Hematopoietic multipotent progenitor cell treated with erythropoietin and hydrocortisone succinate and interleukin-3 and kit ligand, for 4 days (in vitro differentiated cells): ENCODE measurements at regions not wholly inside any gene's neighbourhood (a gene's known extent, or its start where the extent isn't known, plus 50 kb on each side); places are given as distances from the start of the nearest gene placed in this dataset.

ENCODE experiments used
- DNase-seq: peaks from one replicate; pipeline ENCODE4 v3.0.0-alpha.2; 2015

DNA sequence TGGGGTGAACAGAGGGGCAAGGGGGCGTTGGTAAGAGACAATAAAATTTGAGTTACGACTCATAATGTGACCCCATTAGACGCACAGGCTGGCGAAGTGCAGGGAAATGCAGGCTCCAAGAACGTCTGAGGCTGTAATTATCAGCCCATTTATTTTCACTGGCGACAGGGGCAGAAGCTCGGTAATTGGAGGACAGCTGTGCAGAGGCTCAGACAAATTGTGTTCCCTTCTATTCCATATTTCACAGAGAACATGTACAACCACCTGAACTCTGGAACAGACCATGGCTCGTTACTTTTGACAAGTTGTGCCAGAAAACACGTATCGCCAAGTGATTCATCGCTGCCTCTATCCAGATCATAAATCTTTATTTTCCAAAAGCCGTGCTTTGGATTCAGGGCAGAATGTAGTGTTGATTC, 137.3 kb upstream of the FRMD4A start:
- no peak for DNase-seq

DNA sequence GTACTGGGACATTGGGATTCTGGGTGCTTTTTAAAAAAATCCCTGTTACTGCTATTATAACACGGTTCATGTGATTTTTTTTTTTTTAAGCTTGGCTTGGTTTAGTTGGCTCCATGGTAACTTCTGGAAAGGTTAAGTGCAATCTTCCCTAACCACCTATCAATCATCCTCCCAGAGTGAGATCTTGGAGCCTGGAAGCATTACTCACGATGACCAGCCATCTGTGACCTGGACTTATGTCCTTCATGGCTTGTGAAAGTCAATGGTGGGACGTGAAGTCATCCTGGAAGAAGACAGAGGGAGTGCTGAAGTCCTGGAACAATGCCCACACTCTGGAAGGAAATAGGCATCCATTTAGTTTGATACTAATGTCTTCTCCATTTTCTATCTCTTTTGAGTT, 135.5 kb upstream of the FRMD4A start:
- no peak for DNase-seq

DNA sequence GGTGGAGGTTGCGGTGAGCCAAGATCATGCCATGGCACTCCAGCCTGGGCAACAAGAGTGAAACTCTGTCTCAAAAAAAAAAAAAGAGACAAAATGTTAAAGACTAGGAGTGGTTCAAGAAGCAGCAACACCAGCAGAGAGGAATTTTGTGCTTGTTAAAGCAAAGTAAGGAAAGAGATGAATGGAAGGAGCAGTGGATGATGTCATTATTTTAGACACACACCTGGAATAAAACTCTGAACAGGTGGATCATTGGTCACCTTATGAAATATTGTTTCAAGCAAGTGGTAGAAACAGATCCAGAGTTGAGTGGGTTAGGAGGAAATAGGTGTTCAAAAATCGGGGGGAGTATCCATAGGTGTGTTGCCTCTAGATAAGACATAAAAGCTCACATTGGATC, 129.7 kb upstream of the FRMD4A start:
- DNase-seq: no peak

DNA sequence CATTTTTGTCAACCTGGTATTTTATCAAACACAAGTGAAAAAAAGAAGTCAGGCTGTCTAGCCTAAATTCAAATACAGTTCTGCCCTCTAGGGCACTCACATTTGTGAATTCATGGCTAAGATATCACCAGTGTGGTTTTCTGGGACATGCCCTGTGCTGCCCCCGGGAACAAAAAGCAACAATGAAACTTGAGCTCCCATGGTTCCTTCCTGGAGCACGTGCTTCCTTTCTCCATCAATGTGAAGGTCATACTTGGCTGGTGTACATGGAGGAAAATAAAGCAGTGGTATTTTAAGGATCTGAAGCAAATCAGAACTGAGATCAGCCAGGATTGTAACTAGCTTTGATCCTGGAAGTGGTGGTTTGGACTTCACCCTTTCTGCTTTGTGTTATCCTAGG, 128.9 kb upstream of the FRMD4A start:
- no peak for DNase-seq

DNA sequence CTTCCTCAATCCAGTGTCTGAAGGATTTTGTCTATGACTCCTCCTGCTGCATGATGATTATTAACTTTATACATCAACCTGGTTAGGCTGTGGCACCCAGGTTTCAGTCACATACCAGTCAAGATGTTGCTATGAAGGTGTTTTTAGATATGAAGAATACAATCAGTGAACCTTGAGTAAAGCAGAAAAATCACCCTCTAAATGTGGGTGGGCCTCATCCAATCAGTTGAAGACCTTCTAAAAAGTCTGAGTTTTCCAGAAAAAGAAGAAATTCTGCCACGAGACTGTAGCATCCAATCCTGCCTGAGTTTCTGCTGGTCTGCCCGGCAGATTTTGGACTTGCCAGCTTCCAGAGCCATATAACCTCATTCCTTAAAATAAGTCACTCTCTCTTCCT, 126.1 kb upstream of the FRMD4A start:
- DNase-seq: no peak

DNA sequence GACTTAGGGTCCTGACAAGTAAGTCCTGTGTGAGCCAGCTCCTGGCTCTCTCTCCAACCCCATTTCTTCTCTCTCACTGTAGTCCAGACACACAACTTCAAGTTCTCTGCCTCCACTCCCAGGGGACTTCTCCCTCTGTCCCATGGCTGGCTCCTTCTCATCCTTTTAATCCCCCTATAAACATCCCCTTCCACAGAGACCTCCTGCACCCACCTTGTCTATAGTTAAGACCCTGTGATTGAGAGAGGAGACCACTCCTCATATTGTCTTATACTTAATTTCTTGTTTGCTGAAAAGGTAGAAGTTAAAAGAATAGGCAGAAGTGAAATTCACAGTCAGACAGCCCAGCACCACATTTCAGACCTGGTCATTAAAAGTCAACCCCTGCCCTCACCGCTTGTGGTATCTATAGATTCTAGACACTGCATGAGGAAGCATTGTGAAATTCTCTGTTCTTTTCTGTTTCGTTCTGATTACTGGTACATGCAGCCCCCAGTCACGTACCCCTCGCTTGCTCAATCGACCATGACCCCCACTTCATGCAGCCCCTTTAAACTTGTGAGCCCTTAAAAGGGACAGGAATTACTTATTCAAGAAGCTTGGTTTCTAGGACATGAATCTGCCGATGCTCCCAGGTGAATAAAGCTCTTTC, 125.6 kb upstream of the FRMD4A start:
- DNase-seq: no peak

DNA sequence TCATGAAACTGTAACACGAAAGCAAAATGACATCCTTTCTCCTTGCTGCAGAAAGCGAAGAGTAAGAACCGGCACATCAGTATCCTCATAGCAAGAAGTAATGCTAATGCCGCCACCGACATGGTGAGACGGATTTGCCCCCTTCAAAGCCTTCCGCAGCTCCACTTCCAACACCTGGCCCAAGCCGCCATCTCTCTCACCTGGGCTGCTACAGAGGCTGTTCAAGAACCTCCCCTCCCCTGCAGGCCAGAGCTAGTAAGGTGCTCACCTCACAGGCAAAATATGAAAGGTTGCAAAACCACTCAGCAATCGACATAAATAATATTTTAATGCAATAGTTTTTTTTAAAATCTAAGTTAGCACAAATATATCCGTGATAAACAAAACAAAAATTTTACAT, 123.9 kb upstream of the FRMD4A start:
- DNase-seq: no peak

DNA sequence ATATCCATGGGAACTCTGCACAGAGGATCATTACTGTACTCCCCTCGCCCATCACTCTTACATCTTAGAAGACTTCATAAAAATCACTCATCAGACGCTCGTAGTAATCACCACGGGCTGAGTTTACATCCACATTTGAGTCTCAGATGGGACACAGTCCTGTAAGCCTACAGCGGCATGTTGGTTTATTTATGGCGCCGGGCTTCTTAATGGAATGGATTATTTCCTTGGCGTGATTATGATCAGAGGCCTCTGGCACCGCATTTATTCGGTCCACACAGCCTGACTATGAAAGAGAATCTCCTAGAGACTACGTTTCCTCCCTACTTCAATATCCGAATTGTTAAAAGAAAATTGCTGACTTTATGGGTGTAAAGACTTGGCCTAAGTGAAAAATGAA, 123.5 kb upstream of the FRMD4A start:
- DNase-seq: no peak

DNA sequence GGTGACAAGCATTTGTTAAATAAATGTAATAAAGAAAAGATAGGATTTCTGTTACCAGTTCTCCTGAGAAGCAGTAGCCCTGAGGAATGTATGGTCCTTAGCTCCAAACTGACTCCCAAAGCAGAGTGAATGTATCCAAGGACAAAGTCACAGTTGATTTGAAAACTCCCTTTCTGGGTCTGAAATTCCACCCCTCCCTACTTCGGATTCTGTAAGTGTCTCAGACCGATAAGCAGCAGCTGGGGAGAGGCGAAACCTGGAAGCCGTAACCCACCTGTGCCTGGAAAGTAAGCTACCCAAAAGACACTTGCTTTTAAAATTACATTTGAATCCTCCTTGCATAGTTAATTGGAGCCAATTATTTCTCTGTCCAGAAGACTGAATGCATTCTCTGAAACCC, 122.9 kb upstream of the FRMD4A start:
- no peak for DNase-seq

DNA sequence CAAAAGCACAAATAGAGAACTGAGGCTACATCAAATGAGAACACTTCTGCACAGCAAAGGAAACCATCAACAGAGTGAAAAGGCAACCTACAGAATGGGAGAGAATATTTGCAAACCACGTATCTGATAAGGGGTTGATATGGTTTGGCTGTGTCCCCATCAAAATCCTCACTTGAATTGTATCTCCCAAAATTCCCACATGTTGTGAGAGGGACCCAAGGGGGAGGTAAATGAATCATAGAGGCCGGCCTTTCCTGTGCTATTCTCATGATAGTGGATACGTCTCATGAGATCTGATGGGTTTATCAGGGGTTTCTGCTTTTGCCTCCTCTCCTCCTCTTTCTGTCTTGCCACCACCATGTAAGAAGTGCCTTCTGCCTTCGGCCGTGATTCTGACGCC, 120.6 kb upstream of the FRMD4A start:
- no peak for DNase-seq

DNA sequence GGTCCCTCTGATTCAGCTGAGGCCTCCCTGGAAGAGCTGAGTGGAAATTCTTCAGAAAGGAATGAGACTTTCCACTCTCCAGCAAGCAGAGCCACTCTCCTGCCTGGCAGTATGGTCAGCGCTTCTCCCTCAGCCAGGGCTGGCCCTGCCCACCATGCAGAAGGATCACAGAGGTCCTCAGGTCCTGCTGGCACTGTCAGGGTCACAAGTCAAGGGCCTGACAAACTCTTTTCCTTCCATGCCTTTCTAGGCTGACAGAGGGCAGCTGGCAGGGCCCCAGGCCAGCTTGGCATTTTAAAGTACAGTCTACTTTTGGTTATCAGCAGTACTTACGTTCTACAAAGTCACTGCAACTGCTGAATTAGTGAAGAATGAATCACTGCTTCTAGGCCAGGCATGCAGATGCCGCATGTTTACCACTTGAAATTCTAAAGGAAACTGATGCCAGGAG, 119.3 kb upstream of the FRMD4A start:
- no peak for DNase-seq

DNA sequence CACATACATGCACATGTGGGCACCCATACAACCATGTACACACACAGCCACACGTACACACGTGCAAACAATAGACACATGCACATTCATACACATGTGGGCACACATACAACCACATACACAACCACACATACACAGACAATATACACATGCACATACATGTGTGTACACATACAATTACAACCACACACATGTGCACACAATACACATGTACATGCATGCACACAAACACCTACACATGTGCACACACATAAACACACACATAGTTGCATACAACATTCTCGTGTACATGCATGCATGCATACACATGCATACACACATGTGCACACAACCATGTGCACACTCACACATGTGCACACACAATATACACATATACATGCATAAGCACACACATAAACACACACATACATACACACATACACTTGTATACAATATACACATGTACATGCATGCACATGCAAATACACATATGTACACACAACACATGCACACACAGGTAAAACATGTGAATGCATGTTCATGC, 118.6 kb upstream of the FRMD4A start:
- no peak for DNase-seq

DNA sequence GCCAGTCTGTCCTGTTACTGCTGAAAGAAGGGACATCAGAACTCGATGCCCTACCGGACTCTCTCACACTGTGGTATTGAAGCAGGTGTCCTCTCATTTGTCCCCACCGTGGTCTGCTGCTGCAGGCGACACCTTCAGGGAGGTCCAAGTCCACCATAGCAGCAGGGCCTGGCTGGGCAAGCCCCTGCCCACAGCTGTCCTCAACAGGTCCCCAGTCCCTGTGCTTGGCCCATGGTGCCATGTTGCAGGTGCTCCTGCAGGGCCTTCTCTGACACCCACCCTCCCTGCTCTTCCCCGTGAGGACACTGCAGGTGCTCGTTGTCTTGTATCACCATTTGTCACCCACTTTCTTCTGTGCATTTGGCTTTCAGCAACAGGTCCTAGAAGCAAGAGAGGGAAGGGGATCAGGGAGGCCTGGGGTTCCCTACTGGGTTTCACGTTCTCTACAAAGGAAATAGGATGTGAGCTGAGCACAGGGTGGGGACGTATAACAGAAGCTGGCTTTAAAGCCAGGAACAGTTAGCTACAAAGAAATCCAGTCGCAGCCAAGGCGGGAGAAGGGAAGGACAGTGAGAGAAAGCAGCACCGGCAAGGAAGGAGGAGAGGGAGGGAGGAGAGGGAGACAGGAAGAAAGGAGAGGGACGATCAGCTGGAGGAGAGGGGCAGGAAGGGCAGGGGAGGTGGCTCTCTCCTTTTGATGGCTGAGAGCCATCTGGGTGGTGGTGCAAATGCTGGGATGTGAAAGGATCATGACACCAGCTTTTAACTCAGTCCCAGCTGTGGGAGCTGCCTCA, 117.7 kb upstream of the FRMD4A start:
- DNase-seq: no peak

DNA sequence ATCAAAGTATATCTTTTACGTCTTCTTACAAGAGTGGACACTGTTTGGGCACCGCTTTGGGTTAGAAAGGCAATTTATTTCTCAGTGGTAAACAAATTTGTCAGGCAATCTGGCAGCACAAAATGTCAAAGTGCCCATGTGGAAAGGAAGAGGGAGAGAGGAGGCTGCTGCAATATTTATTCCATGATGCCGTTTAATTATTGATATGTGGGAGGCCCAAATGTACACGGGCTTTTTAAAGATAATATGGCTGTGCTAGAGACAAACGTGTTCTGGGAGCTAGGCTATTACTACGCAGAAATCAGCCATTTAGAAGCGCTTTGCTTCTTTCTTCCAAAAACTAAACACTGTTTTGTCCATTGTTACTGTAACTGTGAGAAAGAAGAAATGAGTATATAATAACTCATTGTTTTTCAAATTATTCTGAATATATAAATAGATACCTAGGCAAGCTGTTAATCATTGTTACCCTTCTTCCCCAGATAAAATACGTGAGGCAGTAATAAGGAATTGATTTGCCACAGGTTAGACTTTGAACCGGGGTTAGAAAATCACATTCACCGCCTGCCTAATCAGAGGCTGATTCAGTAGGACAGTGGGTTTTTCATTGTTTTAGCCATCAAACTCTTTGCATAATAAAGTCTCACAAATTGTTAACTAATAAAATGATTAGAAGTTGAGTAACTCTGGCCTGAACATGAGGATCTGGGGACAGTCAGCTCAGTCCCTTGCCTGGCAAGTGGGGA, 116.5 kb upstream of the FRMD4A start:
- DNase-seq: no peak

DNA sequence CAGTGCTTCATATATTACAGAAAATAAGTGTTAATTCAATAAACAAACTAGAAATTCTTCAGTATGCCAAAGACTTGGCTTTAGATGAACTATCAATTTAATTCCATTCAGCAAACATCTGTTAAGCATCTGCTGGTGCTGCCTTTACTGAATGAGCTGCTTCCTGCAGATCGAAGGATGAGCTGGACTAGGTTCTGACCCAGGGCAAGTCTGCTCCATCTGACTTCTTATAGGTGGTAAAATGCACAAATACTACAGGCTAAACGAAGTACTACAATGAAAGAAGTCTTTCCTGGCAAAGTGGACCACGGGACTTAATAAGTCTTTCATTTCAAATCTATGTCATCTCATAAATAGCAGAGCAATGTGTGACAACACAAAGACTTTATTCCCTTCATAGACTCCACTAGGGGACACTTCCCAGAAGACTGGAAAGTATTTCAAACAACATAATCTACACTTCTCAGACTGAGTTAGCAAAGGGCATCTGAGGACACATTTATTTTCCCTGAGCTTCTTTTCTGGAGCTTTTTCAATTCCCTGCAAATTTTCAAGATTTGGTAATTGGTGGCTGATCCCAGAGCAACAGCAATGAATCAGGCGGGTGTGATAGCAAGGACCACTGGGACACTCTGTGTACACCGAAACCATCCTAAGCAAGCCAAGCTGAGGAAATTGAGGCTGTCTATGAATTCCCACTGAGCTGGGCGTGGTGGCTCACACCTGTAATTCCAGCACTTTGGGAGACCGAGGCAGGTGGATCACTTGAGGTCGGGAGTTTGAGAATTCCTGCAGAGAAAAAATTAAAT, 108.9 kb upstream of the FRMD4A start:
- no peak for DNase-seq

DNA sequence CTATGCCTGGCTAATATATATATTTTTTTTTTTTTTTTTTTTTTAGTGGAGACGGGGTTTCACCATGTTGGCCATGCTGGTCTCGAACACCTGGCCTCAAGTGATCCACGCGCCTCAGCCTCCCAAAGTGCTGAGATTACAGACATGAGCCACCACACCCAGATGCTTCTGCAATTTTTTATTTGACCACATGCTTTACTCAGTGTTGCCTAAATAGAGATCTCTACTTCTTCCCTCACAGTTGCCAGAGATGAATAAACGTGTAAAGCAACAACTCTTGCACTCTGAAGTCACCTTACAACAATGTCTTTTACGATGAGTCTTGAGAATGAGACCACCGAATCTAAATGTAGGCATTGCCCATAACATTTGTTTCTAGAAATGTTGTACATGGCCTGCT, 107.9 kb upstream of the FRMD4A start:
- DNase-seq: no peak

DNA sequence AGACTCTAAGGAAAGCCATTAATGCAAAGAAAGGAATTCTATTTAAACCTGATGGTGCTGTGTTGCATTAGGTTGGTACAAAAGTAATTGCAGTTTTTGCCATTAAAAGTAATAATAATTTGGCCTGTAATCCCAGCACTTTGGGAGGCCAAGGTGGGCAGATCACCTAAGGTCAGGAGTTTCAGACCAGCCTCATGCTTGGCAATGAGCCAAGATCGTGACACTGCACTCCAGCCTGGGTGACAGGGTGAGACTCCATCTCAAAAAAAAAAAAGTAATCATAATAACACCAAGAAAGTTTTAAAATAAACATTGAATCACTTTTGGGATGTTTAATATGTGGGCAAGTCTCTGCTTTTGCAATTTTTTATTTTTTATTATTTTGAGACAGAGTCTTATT, 107.3 kb upstream of the FRMD4A start:
- peak; percentile 6 for DNase-seq

DNA sequence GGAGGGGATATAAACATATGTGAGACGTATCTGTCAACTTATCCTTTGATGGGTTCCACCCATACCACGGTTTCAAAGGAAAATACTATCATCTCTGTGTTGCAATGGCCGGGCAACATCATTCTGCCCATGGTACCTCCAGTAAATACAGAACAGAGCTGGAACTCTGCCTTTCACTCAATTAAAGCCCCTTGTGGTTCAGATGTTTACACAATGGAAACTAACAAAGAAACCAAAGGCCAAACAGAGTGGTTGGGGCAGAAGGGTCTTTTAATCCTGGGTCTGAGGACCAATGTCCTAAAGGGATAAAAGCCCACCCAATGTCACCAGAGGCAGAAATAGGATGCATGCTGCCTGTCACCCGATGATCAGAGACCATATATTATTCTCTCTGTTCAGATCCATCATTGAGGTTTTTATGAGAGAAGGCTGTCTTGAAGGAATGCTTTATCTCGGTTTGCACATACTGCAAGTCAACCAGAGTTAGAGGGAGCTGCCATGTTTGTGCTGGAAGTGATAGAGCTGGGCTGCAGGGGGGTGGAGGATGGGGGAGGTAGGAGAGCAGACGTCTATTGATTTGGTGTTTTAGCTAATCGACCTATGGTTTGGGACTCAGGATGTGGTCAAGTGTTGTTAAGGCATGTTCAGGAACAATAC, 105.4 kb upstream of the FRMD4A start:
- DNase-seq: no peak

DNA sequence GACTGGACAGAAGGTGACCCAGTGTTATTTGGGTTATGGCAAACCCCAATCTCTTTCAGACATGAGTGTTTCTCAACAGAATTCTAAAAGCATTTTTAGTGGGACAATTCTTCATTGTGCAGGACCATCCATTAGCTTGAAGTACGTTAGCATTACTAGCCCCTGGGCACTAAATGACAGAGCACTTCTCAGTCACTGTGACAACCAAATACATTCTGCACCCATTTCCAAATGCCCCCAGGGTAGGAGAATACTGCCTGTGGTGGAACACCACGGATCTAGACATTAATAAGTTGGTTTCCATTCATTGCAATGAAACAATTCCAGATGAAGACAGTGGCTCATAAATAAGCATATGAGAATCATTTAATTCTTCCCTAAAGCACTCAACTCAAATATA, 102.4 kb upstream of the FRMD4A start:
- DNase-seq: no peak

DNA sequence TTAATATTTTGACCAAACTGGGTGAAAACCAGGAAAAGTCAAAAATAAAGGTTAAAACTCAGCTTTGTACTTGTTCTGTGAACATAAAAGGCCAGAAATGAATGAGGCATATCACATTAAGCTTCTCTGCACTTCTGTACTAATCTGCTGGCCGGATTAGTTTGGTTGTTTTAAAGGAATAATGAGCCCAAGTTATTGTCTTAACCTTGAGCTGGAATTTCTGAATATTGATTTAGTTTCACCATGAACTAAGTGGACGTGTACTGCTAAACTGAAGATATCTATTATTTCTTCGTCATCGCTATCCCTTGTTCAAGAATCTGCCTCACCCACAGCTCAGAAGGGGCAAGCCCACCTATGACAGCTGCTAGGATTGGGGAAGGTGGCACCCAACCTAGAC, 101.1 kb upstream of the FRMD4A start:
- DNase-seq: no peak

DNA sequence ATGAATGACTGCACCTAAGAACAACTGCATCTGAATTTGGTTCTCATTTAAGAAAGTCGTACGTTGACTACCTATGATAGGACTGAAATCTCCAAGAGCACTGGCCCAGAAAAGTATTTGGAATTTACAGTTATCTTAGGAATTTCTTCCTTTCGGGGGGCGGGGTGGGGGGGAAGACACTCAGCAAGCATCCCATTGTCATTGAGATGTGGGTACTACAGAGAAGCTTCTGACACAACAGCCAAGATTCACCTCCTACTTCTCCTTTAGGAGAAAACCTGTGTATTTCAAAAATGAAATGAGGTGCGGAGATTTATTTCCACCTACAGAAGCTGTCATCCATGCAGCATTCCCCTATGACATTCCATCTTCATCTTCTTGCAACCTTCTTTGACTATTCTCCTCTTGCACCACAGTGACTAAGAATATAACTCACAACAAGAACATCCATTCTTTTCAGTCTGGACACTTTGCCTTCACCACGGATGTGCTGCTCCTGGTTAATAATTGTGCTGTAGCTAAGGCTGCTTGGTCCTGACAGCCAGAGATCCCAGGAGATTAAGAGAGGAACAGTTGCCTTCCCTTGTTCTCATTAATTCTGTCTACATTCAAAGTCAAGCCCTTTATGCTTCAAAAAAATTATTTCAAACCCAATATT, 98.4 kb upstream of the FRMD4A start:
- no peak for DNase-seq

DNA sequence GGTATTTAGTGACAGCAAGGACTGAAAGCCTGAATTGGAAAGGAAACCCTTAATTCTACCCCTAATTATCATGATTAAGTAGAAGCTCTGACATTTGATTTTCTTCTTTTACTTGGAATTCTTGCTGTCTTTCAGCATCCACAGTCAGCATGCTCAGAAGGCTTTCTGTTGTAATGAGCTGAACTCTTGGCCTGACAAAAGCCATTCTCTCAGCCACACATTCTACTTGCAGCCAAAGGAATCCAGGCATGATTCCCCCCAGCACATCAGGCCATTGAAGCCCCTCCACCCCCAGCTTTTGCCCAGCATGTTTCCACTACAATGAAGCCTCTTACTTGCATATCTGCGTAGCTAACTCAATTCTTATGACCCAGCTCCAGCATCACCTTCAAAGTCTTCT, 94.3 kb upstream of the FRMD4A start:
- DNase-seq: no peak
